Panc1 (cell line): ENCODE measurements at regions not wholly inside any gene's neighbourhood (a gene's known extent, or its start where the extent isn't known, plus 50 kb on each side); places are given as distances from the start of the nearest gene placed in this dataset.

Source experiments
- ATAC-seq: fragments of 200-7000 bp; cut with Tn5 transposase; 2 replicates; pipeline ENCODE4 v1.9.1; 2020; ENCODE audit warnings: mild to moderate bottlenecking, moderate library complexity
- BruUV-seq: library from RNA; stranded (reverse); fragments of 400-500 nt; replicated peaks from 2 replicates; lab custom pipeline; 2021; lab: Mats Ljungman, UMichigan
- CTCF ChIA-PET: fragments of 300-600 bp; sonication (Branson Sonifier 250); formaldehyde crosslinking; loops from one replicate; lab custom pipeline; 2022; ENCODE audit warnings: antibody characterized with exemption; lab: Charles Lee
- POLR2A ChIA-PET: fragments of 300-600 bp; sonication (Branson Sonifier 250); formaldehyde crosslinking; loops from one replicate; lab custom pipeline; 2022; ENCODE audit warnings: antibody characterized with exemption; lab: Charles Lee
- DNase-seq: peaks from one replicate; pipeline ENCODE4 v3.0.0-alpha.2; 2010; ENCODE audit warnings: low read depth, low spot score
- H3K27ac ChIP-seq: 2 replicates; pipeline ENCODE4 v1.5.1; 2011; ENCODE audit warnings: mild to moderate bottlenecking, low read length, inconsistent platforms
- H3K27me3 ChIP-seq: fragments of 200-500 bp; sonication (Bioruptor generic); 2 replicates; pipeline ENCODE4 v1.6.0; 2014; ENCODE audit warnings: low read length, inconsistent platforms; ENCODE audit not compliant: control insufficient read depth, insufficient read depth
- H3K36me3 ChIP-seq: fragments of 200-500 bp; sonication (Bioruptor generic); 2 replicates; pipeline ENCODE4 v1.5.1; 2014; ENCODE audit warnings: inconsistent platforms, mild to moderate bottlenecking, low read length, moderate library complexity; ENCODE audit not compliant: control insufficient read depth, insufficient read depth
- H3K4me1 ChIP-seq: 2 replicates; pipeline ENCODE4 v1.5.1; 2011; ENCODE audit warnings: inconsistent platforms, mild to moderate bottlenecking, low read length, moderate library complexity; ENCODE audit not compliant: control insufficient read depth, insufficient read depth
- H3K4me3 ChIP-seq, 2 experiments: 2 replicates each; pipeline ENCODE4 v1.5.1; 2011 to 2012; ENCODE audit warnings: low read depth in 2 of 2, low read length in 2 of 2, mild to moderate bottlenecking in 2 of 2, inconsistent platforms in 1 of 2, moderate library complexity in 1 of 2
- H3K9me3 ChIP-seq: fragments of 200-500 bp; sonication (Bioruptor generic); 2 replicates; pipeline ENCODE4 v1.5.1; 2014; ENCODE audit warnings: low read depth, mild to moderate bottlenecking, inconsistent platforms, low read length, moderate library complexity; ENCODE audit not compliant: control insufficient read depth, insufficient read depth
- CTCF ChIP-seq: fragments of 450-650 bp; IDR thresholded peaks from 2 replicates; pipeline ENCODE4 v1.5.1; 2017; ENCODE audit warnings: mild to moderate bottlenecking
- POLR2AphosphoS5 ChIP-seq: IDR thresholded peaks from 2 replicates; pipeline ENCODE4 v1.6.1; 2012; ENCODE audit warnings: mild to moderate bottlenecking, low read depth, low read length, moderate library complexity
- REST ChIP-seq, 2 experiments: IDR thresholded peaks; 2 replicates each; pipeline ENCODE4 v1.6.1; 2011 to 2012; ENCODE audit warnings: low read depth in 2 of 2, control low read depth in 1 of 2, low read length in 1 of 2, mild to moderate bottlenecking in 1 of 2, moderate library complexity in 1 of 2; ENCODE audit not compliant: insufficient read depth in 1 of 2
- SIN3A ChIP-seq: IDR thresholded peaks from 2 replicates; pipeline ENCODE4 v1.6.1; 2012; ENCODE audit warnings: low read depth, mild to moderate bottlenecking, low read length, moderate library complexity, borderline replicate concordance; ENCODE audit not compliant: insufficient read depth
- TCF7L2 ChIP-seq: IDR thresholded peaks from 2 replicates; pipeline ENCODE4 v1.6.1; 2011; ENCODE audit warnings: mild to moderate bottlenecking, low read depth, low read length, inconsistent platforms
- in situ Hi-C: cut with HindIII; loops from 2 replicates; pipeline ENCODE4 v1.10.0; 2016; ENCODE audit warnings: low sequenced_read_pairs, low pct_unique_long_range_greater_than_20kb
- intact Hi-C: fragments of 100-400 bp; cut with micrococcal nuclease; formaldehyde crosslinking; loops from one replicate; pipeline ENCODE4 v1.10.0; 2022; ENCODE audit not compliant: unreplicated experiment

GRCh38 chr7:19327018-19327417 lies 181.8 kb upstream of the FERD3L start:
- POLR2A ChIA-PET, result no interaction called here
- TF ChIP-seq REST (IDR thresholded peaks at IDR 0.05; ENCODE audit: insufficient read depth in 1 of 2, low read depth in 2 of 2, low read length in 1 of 2), result no peak
- TF ChIP-seq CTCF, result no peak
- no peak for TF ChIP-seq SIN3A
- no peak for TF ChIP-seq TCF7L2
- no peak for TF ChIP-seq POLR2AphosphoS5
- BruUV-seq, result no TSS peak
- H3K4me1 ChIP-seq, result no peaks in the 10 kb centered on the region
- ATAC-seq, result no peak
- in situ Hi-C loops (no loop called here), intact Hi-C loops (no loop called here)
- CTCF ChIA-PET, result no interaction called here
- H3K27me3 ChIP-seq, result no peaks in the 10 kb centered on the region
- H3K4me3 ChIP-seq, result no peak overlapping the region
- no peak overlapping the region for H3K27ac ChIP-seq
- no peaks in the 10 kb centered on the region for H3K9me3 ChIP-seq
- DNase-seq, result no peak
- no peaks in the 10 kb centered on the region for H3K36me3 ChIP-seq

GRCh38 chr7:19322002-19322401 lies 176.8 kb upstream of the FERD3L start:
- Histone ChIP-seq H3K4me1 (no peaks in the 10 kb centered on the region), H3K27me3 (no peaks in the 10 kb centered on the region), H3K4me3 (no peak overlapping the region), H3K27ac (no peak overlapping the region), H3K36me3 (no peaks in the 10 kb centered on the region), H3K9me3 (no peaks in the 10 kb centered on the region)
- ATAC-seq (no peak), DNase-seq (no peak)
- ChIA-PET CTCF (no interaction called here), POLR2A (no interaction called here)
- TF ChIP-seq REST (IDR thresholded peaks at IDR 0.05; ENCODE audit: insufficient read depth in 1 of 2, low read depth in 2 of 2, low read length in 1 of 2) (no peak), TCF7L2 (no peak), SIN3A (no peak), CTCF (no peak), POLR2AphosphoS5 (no peak)
- intact Hi-C loops (no loop called here), in situ Hi-C loops (no loop called here)
- BruUV-seq, result no TSS peak
